HK-2 (cell line): ENCODE measurements at regions not wholly inside any gene's neighbourhood (a gene's known extent, or its start where the extent isn't known, plus 50 kb on each side); places are given as distances from the start of the nearest gene placed in this dataset.
"Not testable (repeated sequence)": the region's sequence is repeated elsewhere in the genome, so short reads cannot be mapped to it uniquely, and the experiment has no call there.

Source experiments
- DNase-seq: peaks from one replicate; pipeline ENCODE4 v3.0.0-alpha.2; 2018; ENCODE audit not compliant: unreplicated experiment

- DNase-seq = no peak
These were observed 1209.3 kb upstream of the CHAC2 start for GRCh38 chr2:52558265-52558664.

GRCh38 chr2:52542297-52542696, 1225.3 kb upstream of the CHAC2 start:
- no peak for DNase-seq

- no peak for DNase-seq
These were observed 1228.3 kb upstream of the CHAC2 start for GRCh38 chr2:52539026-52539970.

GRCh38 chr2:52537588-52537987, 1230.0 kb upstream of the CHAC2 start:
- no peak for DNase-seq

GRCh38 chr2:52536929-52537460, 1230.6 kb upstream of the CHAC2 start:
- DNase-seq = no peak

- no peak for DNase-seq
These were observed 1234.6 kb upstream of the CHAC2 start for GRCh38 chr2:52532956-52533355.

GRCh38 chr2:52526735-52527134, 1240.9 kb upstream of the CHAC2 start:
- no peak for DNase-seq

GRCh38 chr2:52520644-52521043, 1247.0 kb upstream of the CHAC2 start:
- no peak for DNase-seq

GRCh38 chr2:52518678-52519077, 1248.9 kb upstream of the CHAC2 start:
- no peak for DNase-seq

GRCh38 chr2:52512760-52513159, 1254.8 kb upstream of the CHAC2 start:
- DNase-seq = no peak

GRCh38 chr2:52510432-52510831, 1257.2 kb upstream of the CHAC2 start:
- no peak for DNase-seq

GRCh38 chr2:52502476-52502860, 1265.1 kb upstream of the CHAC2 start:
- DNase-seq = no peak

GRCh38 chr2:52501715-52502475, 1265.7 kb upstream of the CHAC2 start:
- DNase-seq = no peak

GRCh38 chr2:52500561-52500960, 1267.0 kb upstream of the CHAC2 start:
- DNase-seq = no peak

GRCh38 chr2:52498077-52498750, 1269.4 kb upstream of the CHAC2 start:
- DNase-seq = no peak

- no peak for DNase-seq
These were observed 1271.8 kb upstream of the CHAC2 start for GRCh38 chr2:52495816-52496215.

GRCh38 chr2:52477166-52477565, 1290.4 kb upstream of the CHAC2 start:
- DNase-seq = no peak

- no peak for DNase-seq
These were observed 1292.0 kb upstream of the CHAC2 start for GRCh38 chr2:52475590-52475989.

GRCh38 chr2:52474091-52474490, 1293.5 kb upstream of the CHAC2 start:
- no peak for DNase-seq

GRCh38 chr2:52473526-52473925, 1294.1 kb upstream of the CHAC2 start:
- DNase-seq = no peak

- not testable (repeated sequence) for DNase-seq
These were observed 1297.1 kb upstream of the CHAC2 start for GRCh38 chr2:52470457-52470856.

- no peak for DNase-seq
These were observed 1300.4 kb upstream of the CHAC2 start for GRCh38 chr2:52467189-52467588.
